22Rv1 (cell line): ENCODE measurements at regions not wholly inside any gene's neighbourhood (a gene's known extent, or its start where the extent isn't known, plus 50 kb on each side); places are given as distances from the start of the nearest gene placed in this dataset.

ENCODE experiments used
- CTCF ChIP-seq: fragments of 450-650 bp; IDR thresholded peaks from 2 replicates; pipeline ENCODE4 v1.5.1; 2017; ENCODE audit warnings: mild to moderate bottlenecking
- ZFX ChIP-seq: fragments of 450-650 bp; IDR thresholded peaks from 2 replicates; pipeline ENCODE4 v1.6.1; 2017; ENCODE audit warnings: antibody characterized with exemption, borderline replicate concordance

GRCh38 chr18:53715243-53715853 is 509.1 kb downstream of the MBD2 start:
- TF ChIP-seq CTCF (no peak), ZFX (no peak)
